ENCODE measurements at regions not wholly inside any gene's neighbourhood (a gene's known extent, or its start where the extent isn't known, plus 50 kb on each side); places are given as distances from the start of the nearest gene placed in this dataset.

DNA sequence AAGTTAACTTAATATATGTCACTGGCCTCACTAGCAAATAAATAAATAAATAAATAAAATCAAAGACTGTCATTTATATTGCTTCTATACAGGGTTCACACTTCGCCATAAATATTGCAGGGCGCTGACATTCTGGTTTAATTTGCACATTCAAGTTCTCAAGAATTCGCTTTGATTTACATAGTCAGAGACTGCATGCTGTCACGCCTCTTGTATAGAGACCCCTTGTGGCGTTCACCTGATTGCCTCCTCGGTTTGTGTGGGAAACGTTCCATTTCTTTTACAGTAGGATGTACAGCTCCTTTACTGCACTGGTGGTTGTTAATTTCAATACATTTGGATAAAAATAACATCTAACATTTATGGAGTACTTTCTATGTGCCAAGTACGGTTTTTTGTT lies 71.3 kb upstream of the ADGRG2 start:
- Histone ChIP-seq H3K27me3 (replicated peaks) (no peaks in the 10 kb centered on the region), H3K27ac (no peak overlapping the region), H3K4me3 (ENCODE audit: low read depth, low read length) (no peak overlapping the region), H3K36me3 (replicated peaks) (no peaks in the 10 kb centered on the region)
- in situ Hi-C loops (cut with HindIII; ENCODE audit: low pct_ligation_motif_present, low sequenced_read_pairs), result no loop called here
- no peak for DNase-seq
- TF ChIP-seq, protein P1, sequence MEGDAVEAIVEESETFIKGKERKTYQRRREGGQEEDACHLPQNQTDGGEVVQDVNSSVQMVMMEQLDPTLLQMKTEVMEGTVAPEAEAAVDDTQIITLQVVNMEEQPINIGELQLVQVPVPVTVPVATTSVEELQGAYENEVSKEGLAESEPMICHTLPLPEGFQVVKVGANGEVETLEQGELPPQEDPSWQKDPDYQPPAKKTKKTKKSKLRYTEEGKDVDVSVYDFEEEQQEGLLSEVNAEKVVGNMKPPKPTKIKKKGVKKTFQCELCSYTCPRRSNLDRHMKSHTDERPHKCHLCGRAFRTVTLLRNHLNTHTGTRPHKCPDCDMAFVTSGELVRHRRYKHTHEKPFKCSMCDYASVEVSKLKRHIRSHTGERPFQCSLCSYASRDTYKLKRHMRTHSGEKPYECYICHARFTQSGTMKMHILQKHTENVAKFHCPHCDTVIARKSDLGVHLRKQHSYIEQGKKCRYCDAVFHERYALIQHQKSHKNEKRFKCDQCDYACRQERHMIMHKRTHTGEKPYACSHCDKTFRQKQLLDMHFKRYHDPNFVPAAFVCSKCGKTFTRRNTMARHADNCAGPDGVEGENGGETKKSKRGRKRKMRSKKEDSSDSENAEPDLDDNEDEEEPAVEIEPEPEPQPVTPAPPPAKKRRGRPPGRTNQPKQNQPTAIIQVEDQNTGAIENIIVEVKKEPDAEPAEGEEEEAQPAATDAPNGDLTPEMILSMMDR (IDR thresholded peaks at IDR 0.05; ENCODE audit: low read depth, low read length, missing control alignments), result no peak

DNA sequence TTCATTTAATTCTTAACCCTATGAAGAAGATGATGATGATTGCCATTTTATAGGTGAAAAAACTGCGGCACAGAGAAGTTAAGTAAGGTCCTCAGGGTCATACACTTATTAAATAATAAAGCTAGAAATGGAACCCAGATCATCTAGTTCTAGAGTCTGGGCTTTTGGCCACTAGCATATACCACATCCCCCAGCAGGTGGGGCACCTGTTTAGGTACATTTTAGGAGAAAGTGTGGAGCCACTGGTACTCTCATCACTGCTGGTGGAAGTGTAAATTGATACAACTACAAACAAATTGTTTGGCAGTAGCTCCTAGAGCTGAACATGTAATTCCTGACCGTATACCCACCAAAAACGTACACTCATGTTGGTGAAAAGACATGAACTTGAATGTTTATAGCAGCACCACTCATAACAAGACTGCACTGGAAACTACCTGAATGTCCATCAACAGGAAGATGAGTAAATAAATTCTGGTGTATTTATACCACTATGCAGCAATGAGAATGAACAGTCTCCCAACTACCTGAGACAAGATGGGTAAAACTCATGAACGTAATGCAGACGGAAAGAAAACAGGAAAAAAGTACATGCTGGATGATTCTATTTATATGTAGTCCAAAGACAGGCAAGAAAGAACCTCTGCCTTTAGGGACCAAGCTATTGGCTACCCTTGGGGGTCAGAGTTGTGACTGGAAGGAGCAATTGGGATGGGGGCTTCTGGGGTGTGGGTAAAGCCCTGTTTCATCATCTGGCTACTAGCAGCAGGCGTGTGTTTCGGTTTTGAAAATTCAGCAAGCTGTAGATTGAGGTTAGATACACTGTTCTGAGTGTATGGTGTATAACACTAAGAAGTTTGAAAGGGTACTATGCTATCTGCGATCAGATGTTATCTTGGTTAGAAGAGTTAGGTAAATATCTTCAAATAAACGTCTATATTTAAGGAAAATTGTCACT lies 72.3 kb upstream of the ADGRG2 start:
- H3K27ac ChIP-seq, result no peak overlapping the region
- TF ChIP-seq, protein P1 (IDR thresholded peaks at IDR 0.05; ENCODE audit: low read depth, low read length, missing control alignments), result no peak
- in situ Hi-C loops (cut with HindIII; ENCODE audit: low pct_ligation_motif_present, low sequenced_read_pairs), result no loop called here
- no peaks in the 10 kb centered on the region for H3K27me3 ChIP-seq (replicated peaks)
- H3K4me3 ChIP-seq (ENCODE audit: low read depth, low read length), result no peak overlapping the region
- no peak for DNase-seq
- H3K36me3 ChIP-seq (replicated peaks), result no peaks in the 10 kb centered on the region

DNA sequence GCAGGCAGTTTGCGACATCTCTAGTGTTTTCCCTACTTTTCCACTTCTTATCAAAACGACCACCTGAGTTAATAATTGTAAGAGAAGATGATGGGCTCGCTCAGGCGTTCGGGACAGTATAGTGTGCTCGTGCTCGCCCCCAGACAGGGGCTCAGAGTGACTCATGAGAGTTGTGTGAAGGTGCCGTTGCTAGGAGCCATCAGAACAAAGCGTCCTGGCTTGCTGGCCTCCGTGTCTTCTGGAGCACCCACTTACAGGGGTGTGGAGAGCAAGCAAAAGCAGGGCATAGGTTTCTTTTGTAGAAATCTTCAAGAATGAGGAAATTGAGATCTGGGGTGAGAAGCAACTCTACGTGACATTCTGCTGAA lies 73.0 kb upstream of the ADGRG2 start:
- in situ Hi-C loops (cut with HindIII; ENCODE audit: low pct_ligation_motif_present, low sequenced_read_pairs), result no loop called here
- no peak for DNase-seq
- Histone ChIP-seq H3K4me3 (ENCODE audit: low read depth, low read length) (no peak overlapping the region), H3K36me3 (replicated peaks) (no peaks in the 10 kb centered on the region), H3K27me3 (replicated peaks) (no peaks in the 10 kb centered on the region), H3K27ac (no peak overlapping the region)
- TF ChIP-seq, protein P1 (IDR thresholded peaks at IDR 0.05; ENCODE audit: low read depth, low read length, missing control alignments), result no peak

DNA sequence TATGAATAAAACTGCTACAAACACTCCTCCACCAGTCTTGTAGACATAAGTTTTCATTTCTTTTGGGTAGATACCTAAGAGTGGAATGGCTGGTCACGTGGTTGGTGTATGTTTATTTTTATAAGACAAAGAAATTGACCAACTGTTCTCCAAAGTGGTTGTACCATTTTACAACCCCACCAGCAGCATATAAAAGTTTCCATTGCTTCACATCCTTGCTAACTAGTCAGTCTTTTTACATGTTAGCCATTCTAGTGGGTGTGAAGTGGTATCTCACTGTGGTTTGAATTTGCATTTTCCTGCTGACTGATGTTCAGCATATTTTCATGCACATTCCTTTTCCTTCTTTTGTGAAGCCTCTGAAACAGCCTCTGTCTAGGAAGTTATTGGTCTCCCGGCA lies 76.2 kb upstream of the ADGRG2 start:
- Histone ChIP-seq H3K27ac (no peak overlapping the region), H3K27me3 (replicated peaks) (no peaks in the 10 kb centered on the region), H3K4me3 (ENCODE audit: low read depth, low read length) (no peak overlapping the region), H3K36me3 (replicated peaks) (no peaks in the 10 kb centered on the region)
- in situ Hi-C loops (cut with HindIII; ENCODE audit: low pct_ligation_motif_present, low sequenced_read_pairs), result no loop called here
- TF ChIP-seq, protein P1 (IDR thresholded peaks at IDR 0.05; ENCODE audit: low read depth, low read length, missing control alignments), result no peak
- no peak for DNase-seq

DNA sequence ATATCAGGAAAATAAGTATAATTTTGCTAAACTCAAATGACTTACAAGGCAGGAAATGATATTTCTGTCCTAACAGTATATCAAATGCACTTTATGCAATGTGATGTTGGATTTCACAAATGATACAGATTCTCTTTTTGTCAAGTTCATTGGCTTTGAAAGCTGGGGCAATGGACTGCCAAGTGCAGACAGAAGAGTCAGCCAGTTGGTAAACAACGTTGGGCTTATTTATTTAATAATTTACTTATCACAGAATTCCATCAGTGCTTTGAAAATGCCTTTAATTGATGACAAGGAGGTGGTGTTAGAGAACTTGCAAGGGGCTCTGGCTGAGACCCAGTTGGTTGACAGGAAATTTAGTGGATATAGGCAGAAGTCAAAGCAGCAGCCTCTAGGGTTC lies 79.9 kb upstream of the ADGRG2 start:
- H3K36me3 ChIP-seq (replicated peaks), result no peaks in the 10 kb centered on the region
- TF ChIP-seq, protein P1 (IDR thresholded peaks at IDR 0.05; ENCODE audit: low read depth, low read length, missing control alignments), result no peak
- no peak overlapping the region for H3K4me3 ChIP-seq (ENCODE audit: low read depth, low read length)
- no peak overlapping the region for H3K27ac ChIP-seq
- in situ Hi-C loops (cut with HindIII; ENCODE audit: low pct_ligation_motif_present, low sequenced_read_pairs), result no loop called here
- no peaks in the 10 kb centered on the region for H3K27me3 ChIP-seq (replicated peaks)
- no peak for DNase-seq

All from brain microvascular endothelial cell (primary cell).